T-cell (primary cell): ENCODE measurements at regions not wholly inside any gene's neighbourhood (a gene's known extent, or its start where the extent isn't known, plus 50 kb on each side); places are given as distances from the start of the nearest gene placed in this dataset.

Experiments
- ATAC-seq, 4 experiments: fragments of 200-7000 bp in 3 of 4; fragments of 150-1000 bp in 1 of 4; cut with Tn5 transposase; replicated peaks in 1 of 4; 1 replicate in 3 of 4; 2 replicates in 1 of 4; pipeline ENCODE4 v1.10.0; 2021; ENCODE audit warnings: moderate library complexity in 3 of 4, mild to moderate bottlenecking in 2 of 4, moderate number of reproducible peaks in 1 of 4
- CTCF ChIA-PET, 2 donors: fragments of 300-600 bp; sonication (Branson Sonifier 250); formaldehyde crosslinking; loops; one replicate each; lab custom pipeline; 2022; ENCODE audit warnings: antibody characterized with exemption in 2 of 2; lab: Charles Lee
- POLR2A ChIA-PET, 2 donors: fragments of 300-600 bp; sonication (Branson Sonifier 250); formaldehyde crosslinking; loops; one replicate each; lab custom pipeline; 2022; ENCODE audit warnings: antibody characterized with exemption in 2 of 2; lab: Charles Lee
- DNase-seq, 35 experiments: peaks; one replicate each; pipeline versions ENCODE4 v3.0.0 to v3.0.0-alpha.2; 2013 to 2023
- H3K27ac ChIP-seq: one replicate; pipeline ENCODE4 v1.5.1; 2013; ENCODE audit warnings: low read length
- H3K27me3 ChIP-seq, 2 experiments: replicated peaks in 1 of 2; 1 replicate in 1 of 2; 2 replicates in 1 of 2; pipeline versions ENCODE4 v1.6.1 to v1.7.0; 2013; ENCODE audit warnings: low read length in 1 of 2, mixed read lengths in 1 of 2; ENCODE audit not compliant: control insufficient read depth in 2 of 2, insufficient read depth in 2 of 2; ENCODE audit errors: extremely low read depth in 1 of 2
- H3K36me3 ChIP-seq, 2 donors: 1 replicate in 1 of 2; 2 replicates in 1 of 2; pipeline versions ENCODE4 v1.6.1 to v1.7.0; 2013; ENCODE audit warnings: low read length in 1 of 2; ENCODE audit not compliant: control insufficient read depth in 2 of 2, insufficient read depth in 1 of 2; ENCODE audit errors: extremely low read depth in 1 of 2
- H3K4me1 ChIP-seq, 2 experiments: 1 replicate in 1 of 2; 2 replicates in 1 of 2; pipeline versions ENCODE4 v1.6.1 to v1.7.0; 2013; ENCODE audit warnings: low read length in 2 of 2, mixed read lengths in 1 of 2; ENCODE audit not compliant: insufficient read depth in 2 of 2, control insufficient read depth in 1 of 2; ENCODE audit errors: extremely low read depth in 1 of 2
- H3K4me3 ChIP-seq, 2 donors: 1 replicate in 1 of 2; 2 replicates in 1 of 2; pipeline versions ENCODE4 v1.5.1 to v1.7.0; 2013; ENCODE audit warnings: mild to moderate bottlenecking in 2 of 2, low read length in 1 of 2, moderate library complexity in 1 of 2; ENCODE audit not compliant: control insufficient read depth in 1 of 2; ENCODE audit errors: extremely low read depth in 1 of 2
- H3K9me3 ChIP-seq: 2 replicates; pipeline ENCODE4 v1.7.0; 2013
- H3K27ac Mint-ChIP-seq, 2 donors: one replicate each; pipeline ENCODE4 v1.8.0; 2020 to 2021; ENCODE audit warnings: mild to moderate bottlenecking in 2 of 2, mixed read lengths in 2 of 2
- H3K27me3 Mint-ChIP-seq, 2 donors: one replicate each; pipeline ENCODE4 v1.8.0; 2021 to 2022; ENCODE audit warnings: mixed read lengths in 2 of 2
- H3K36me3 Mint-ChIP-seq: one replicate; pipeline ENCODE4 v1.8.0; 2021; ENCODE audit warnings: mixed read lengths
- H3K4me1 Mint-ChIP-seq, 3 donors: one replicate each; pipeline ENCODE4 v1.8.0; 2020 to 2022; ENCODE audit warnings: mixed read lengths in 3 of 3, mild to moderate bottlenecking in 1 of 3
- H3K4me3 Mint-ChIP-seq, 3 donors: one replicate each; pipeline ENCODE4 v1.8.0; 2020 to 2022; ENCODE audit warnings: mild to moderate bottlenecking in 3 of 3, mixed read lengths in 3 of 3, moderate library complexity in 3 of 3
- H3K9me3 Mint-ChIP-seq, 3 donors: one replicate each; pipeline ENCODE4 v1.8.0; 2020 to 2022; ENCODE audit warnings: mixed read lengths in 3 of 3
- WGBS: methylation state at CpG from one replicate; pipeline ENCODE4 v1.1.5; 2013; ENCODE audit warnings: missing lambda C conversion rate; ENCODE audit not compliant: insufficient coverage; 5-methylcytosine and 5-hydroxymethylcytosine counted together

DNA sequence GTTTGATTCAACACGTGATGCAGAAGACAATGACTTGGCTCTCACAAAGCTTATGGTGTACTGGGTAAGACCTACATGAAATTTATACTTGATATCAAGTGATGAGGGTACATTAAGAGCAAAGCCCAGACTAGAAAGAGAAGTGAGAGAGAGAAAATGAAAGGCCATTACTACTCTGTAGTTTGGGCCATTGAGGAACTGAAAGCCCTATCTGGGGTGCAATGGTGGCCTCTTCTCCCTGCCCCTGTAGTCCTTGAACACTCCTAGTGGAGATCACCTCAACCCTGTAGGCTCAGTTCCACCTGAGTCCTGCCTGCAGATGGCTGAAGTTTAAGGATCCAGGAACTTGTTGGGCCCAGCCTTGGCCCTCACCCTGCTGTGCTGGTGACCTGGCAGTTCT lies 569.8 kb upstream of the MEX3C start:
- H3K4me1 ChIP-seq = no peaks in the 10 kb centered on the region
- ATAC-seq (no peak), DNase-seq (no peak)
- H3K27me3 ChIP-seq = no peaks in the 10 kb centered on the region
- ChIA-PET CTCF (no interaction called here), POLR2A (no interaction called here)
- no peak overlapping the region for H3K27ac Mint-ChIP-seq
- H3K4me1 Mint-ChIP-seq = no peaks in the 10 kb centered on the region
- H3K4me3 Mint-ChIP-seq = no peak overlapping the region
- H3K9me3 Mint-ChIP-seq = peaks cover 0 to 9% (median 0%) of the 10 kb centered on the region in 3 donors
- H3K27me3 Mint-ChIP-seq = no peaks in the 10 kb centered on the region
- no peaks in the 10 kb centered on the region for H3K36me3 Mint-ChIP-seq
- no peaks in the 10 kb centered on the region for H3K36me3 ChIP-seq
- 40% methylated on average over 1 of the region's 1 CpG for WGBS
- H3K9me3 ChIP-seq = no peaks in the 10 kb centered on the region
- H3K27ac ChIP-seq = no peak overlapping the region
- no peak overlapping the region for H3K4me3 ChIP-seq

- H3K27ac ChIP-seq = no peak overlapping the region
- DNase-seq (no peak), ATAC-seq (no peak)
- Mint-ChIP-seq H3K27ac (no peak overlapping the region), H3K9me3 (peaks cover 0 to 9% (median 0%) of the 10 kb centered on the region in 3 donors), H3K4me3 (no peak overlapping the region), H3K4me1 (no peaks in the 10 kb centered on the region), H3K36me3 (no peaks in the 10 kb centered on the region), H3K27me3 (no peaks in the 10 kb centered on the region)
- ChIA-PET CTCF (no interaction called here), POLR2A (no interaction called here)
- no peaks in the 10 kb centered on the region for H3K36me3 ChIP-seq
- H3K27me3 ChIP-seq = no peaks in the 10 kb centered on the region
- no peaks in the 10 kb centered on the region for H3K4me1 ChIP-seq
- H3K9me3 ChIP-seq = no peaks in the 10 kb centered on the region
- no peak overlapping the region for H3K4me3 ChIP-seq
- WGBS = 94% methylated on average over 2 of the region's 4 CpGs
These were observed 561.9 kb upstream of the DCC start for GRCh38 chr18:51778115-51778514.

- CTCF ChIA-PET = no interaction called here
- Mint-ChIP-seq H3K4me3 (no peak overlapping the region), H3K9me3 (peaks cover 0 to 6% (median 0%) of the 10 kb centered on the region in 3 donors), H3K4me1 (no peaks in the 10 kb centered on the region), H3K27me3 (no peaks in the 10 kb centered on the region), H3K36me3 (no peaks in the 10 kb centered on the region), H3K27ac (no peak overlapping the region)
- POLR2A ChIA-PET = no interaction called here
- H3K27ac ChIP-seq = no peak overlapping the region
- DNase-seq = no peak
- H3K9me3 ChIP-seq = no peaks in the 10 kb centered on the region
- H3K36me3 ChIP-seq = no peaks in the 10 kb centered on the region
- no peaks in the 10 kb centered on the region for H3K4me1 ChIP-seq
- no peak overlapping the region for H3K4me3 ChIP-seq
- WGBS = no CpG with 5 or more reads among the region's 1 CpG
- H3K27me3 ChIP-seq = no peaks in the 10 kb centered on the region
- no peak for ATAC-seq
These were observed 550.1 kb upstream of the DCC start for GRCh38 chr18:51789871-51790270.

DNA sequence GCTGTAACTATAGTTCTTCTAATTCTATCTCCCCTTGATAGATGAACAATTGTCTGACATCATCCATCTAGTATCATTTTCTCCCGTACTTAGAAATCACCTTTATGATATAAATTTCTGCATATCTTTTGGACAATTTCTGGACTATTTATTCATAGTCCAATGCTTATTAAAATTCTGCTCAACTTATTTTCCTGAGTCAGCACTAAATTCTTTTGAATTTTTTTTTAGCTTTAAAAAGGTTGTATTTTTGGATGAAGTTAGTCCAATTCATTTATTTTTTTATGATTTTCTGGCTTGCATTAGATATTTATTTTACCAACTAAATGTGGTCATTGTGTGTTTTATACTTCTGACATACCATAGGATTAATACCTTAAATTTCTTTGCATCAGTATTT lies 538.5 kb upstream of the DCC start:
- ChIA-PET CTCF (no interaction called here), POLR2A (no interaction called here)
- Mint-ChIP-seq H3K36me3 (no peaks in the 10 kb centered on the region), H3K4me3 (no peak overlapping the region), H3K4me1 (no peaks in the 10 kb centered on the region), H3K9me3 (peaks cover 0 to 10% (median 0%) of the 10 kb centered on the region in 3 donors), H3K27me3 (no peaks in the 10 kb centered on the region), H3K27ac (no peak overlapping the region)
- Histone ChIP-seq H3K4me1 (no peaks in the 10 kb centered on the region), H3K9me3 (no peaks in the 10 kb centered on the region), H3K4me3 (no peak overlapping the region), H3K27me3 (no peaks in the 10 kb centered on the region), H3K36me3 (no peaks in the 10 kb centered on the region), H3K27ac (no peak overlapping the region)
- no peak for DNase-seq
- ATAC-seq = no peak
- no CpG with 5 or more reads among the region's 1 CpG for WGBS

- Histone ChIP-seq H3K9me3 (no peaks in the 10 kb centered on the region), H3K4me3 (no peak overlapping the region), H3K27ac (no peak overlapping the region), H3K4me1 (no peaks in the 10 kb centered on the region), H3K27me3 (no peaks in the 10 kb centered on the region), H3K36me3 (no peaks in the 10 kb centered on the region)
- Mint-ChIP-seq H3K4me1 (no peaks in the 10 kb centered on the region), H3K27ac (no peak overlapping the region), H3K27me3 (no peaks in the 10 kb centered on the region), H3K4me3 (no peak overlapping the region), H3K9me3 (peaks cover 0 to 14% (median 0%) of the 10 kb centered on the region in 3 donors), H3K36me3 (no peaks in the 10 kb centered on the region)
- CTCF ChIA-PET = no interaction called here
- ATAC-seq (no peak), DNase-seq (no peak)
- POLR2A ChIA-PET = no interaction called here
- WGBS = no CpG with 5 or more reads among the region's 4 CpGs
These were observed 537.2 kb upstream of the DCC start for GRCh38 chr18:51802569-51803428.

DNA sequence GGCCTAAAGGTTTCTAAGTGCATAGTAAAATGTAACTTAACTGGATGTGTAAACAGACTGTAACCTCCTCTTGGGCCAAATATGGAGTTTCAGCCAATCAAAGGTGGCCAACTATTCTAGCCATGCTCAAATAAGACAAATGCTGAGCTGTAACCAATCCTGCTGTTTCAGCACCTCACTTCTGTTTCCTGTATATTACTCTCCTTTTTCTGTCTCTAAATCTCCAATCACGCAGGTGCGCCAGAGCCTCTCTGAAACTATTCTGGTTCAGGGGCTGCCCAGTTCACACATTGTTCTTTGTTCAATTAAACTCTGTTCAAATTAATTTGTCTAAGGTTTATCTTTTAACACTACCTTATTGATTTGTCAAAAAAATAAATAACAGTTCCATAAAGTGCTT lies 532.7 kb upstream of the DCC start:
- no peaks in the 10 kb centered on the region for H3K36me3 ChIP-seq
- no peaks in the 10 kb centered on the region for H3K27me3 ChIP-seq
- Mint-ChIP-seq H3K9me3 (peaks cover 0 to 16% (median 0%) of the 10 kb centered on the region in 3 donors), H3K27ac (no peak overlapping the region), H3K36me3 (no peaks in the 10 kb centered on the region), H3K27me3 (no peaks in the 10 kb centered on the region), H3K4me3 (no peak overlapping the region), H3K4me1 (no peaks in the 10 kb centered on the region)
- H3K9me3 ChIP-seq = no peaks in the 10 kb centered on the region
- ChIA-PET CTCF (no interaction called here), POLR2A (no interaction called here)
- H3K4me3 ChIP-seq = no peak overlapping the region
- no peaks in the 10 kb centered on the region for H3K4me1 ChIP-seq
- no peak for DNase-seq
- ATAC-seq = no peak
- WGBS = 94% methylated on average over 2 of the region's 2 CpGs
- H3K27ac ChIP-seq = no peak overlapping the region
